ENCODE measurements at regions not wholly inside any gene's neighbourhood (a gene's known extent, or its start where the extent isn't known, plus 50 kb on each side); places are given as distances from the start of the nearest gene placed in this dataset.
"Not testable (repeated sequence)": the region's sequence is repeated elsewhere in the genome, so short reads cannot be mapped to it uniquely, and the experiment has no call there.

- Mint-ChIP-seq H3K4me3 (ENCODE audit: unreplicated experiment) (no peak overlapping the region), H3K4me1 (ENCODE audit: insufficient read depth, unreplicated experiment) (no peaks in the 10 kb centered on the region), H3K27me3 (ENCODE audit: insufficient read depth, unreplicated experiment) (peaks cover 44% of the 10 kb centered on the region), H3K9me3 (ENCODE audit: unreplicated experiment) (no peaks in the 10 kb centered on the region), H3K36me3 (ENCODE audit: insufficient read depth, unreplicated experiment) (no peaks in the 10 kb centered on the region), H3K27ac (ENCODE audit: low read depth, unreplicated experiment) (no peak overlapping the region)
- BruUV-seq (replicated peaks) = no TSS peak
- POLR2A ChIA-PET = no interaction called here
- intact Hi-C loops (cut with micrococcal nuclease) = no loop called here
- CTCF ChIA-PET = no interaction called here
- no peak for TF ChIP-seq CTCF (IDR thresholded peaks at IDR 0.05; ENCODE audit: unreplicated experiment)
- no peak for DNase-seq (ENCODE audit: unreplicated experiment)
Measured at GRCh38 chr20:60786686-60787217, 465.3 kb upstream of the CDH4 start.

- no peak overlapping the region for H3K4me3 Mint-ChIP-seq (ENCODE audit: unreplicated experiment)
- TF ChIP-seq CTCF (IDR thresholded peaks at IDR 0.05; ENCODE audit: unreplicated experiment) = no peak
- no peaks in the 10 kb centered on the region for H3K4me1 Mint-ChIP-seq (ENCODE audit: insufficient read depth, unreplicated experiment)
- H3K36me3 Mint-ChIP-seq (ENCODE audit: insufficient read depth, unreplicated experiment) = no peaks in the 10 kb centered on the region
- POLR2A ChIA-PET = interaction anchor here (0.6 kb wide), 1 partner anchor 471 kb away, joined by 3 read pairs; no protein-coding TSS in a partner anchor
- intact Hi-C loops (cut with micrococcal nuclease) = no loop called here
- H3K27me3 Mint-ChIP-seq (ENCODE audit: insufficient read depth, unreplicated experiment) = peaks cover 49% of the 10 kb centered on the region
- DNase-seq (ENCODE audit: unreplicated experiment) = no peak
- BruUV-seq (replicated peaks) = no TSS peak
- H3K9me3 Mint-ChIP-seq (ENCODE audit: unreplicated experiment) = no peaks in the 10 kb centered on the region
- CTCF ChIA-PET = interaction anchor here (0.6 kb wide), 1 partner anchor 1038 kb away, joined by 5 read pairs; no protein-coding TSS in a partner anchor
- no peak overlapping the region for H3K27ac Mint-ChIP-seq (ENCODE audit: low read depth, unreplicated experiment)
Measured at GRCh38 chr20:60787276-60787675, 464.8 kb upstream of the CDH4 start.

- POLR2A ChIA-PET = interaction anchor here (0.6 kb wide), 1 partner anchor 472 kb away, joined by 3 read pairs; no protein-coding TSS in a partner anchor
- no peaks in the 10 kb centered on the region for H3K4me1 Mint-ChIP-seq (ENCODE audit: insufficient read depth, unreplicated experiment)
- CTCF ChIA-PET = no interaction called here
- no peak for TF ChIP-seq CTCF (IDR thresholded peaks at IDR 0.05; ENCODE audit: unreplicated experiment)
- no peak overlapping the region for H3K4me3 Mint-ChIP-seq (ENCODE audit: unreplicated experiment)
- peaks cover 56% of the 10 kb centered on the region for H3K27me3 Mint-ChIP-seq (ENCODE audit: insufficient read depth, unreplicated experiment)
- intact Hi-C loops (cut with micrococcal nuclease) = no loop called here
- H3K9me3 Mint-ChIP-seq (ENCODE audit: unreplicated experiment) = no peaks in the 10 kb centered on the region
- no TSS peak for BruUV-seq (replicated peaks)
- H3K36me3 Mint-ChIP-seq (ENCODE audit: insufficient read depth, unreplicated experiment) = no peaks in the 10 kb centered on the region
- no peak overlapping the region for H3K27ac Mint-ChIP-seq (ENCODE audit: low read depth, unreplicated experiment)
- DNase-seq (ENCODE audit: unreplicated experiment) = no peak
Measured at GRCh38 chr20:60788070-60788469, 464.0 kb upstream of the CDH4 start.

GRCh38 chr20:60789399-60789798 is 462.7 kb upstream of the CDH4 start:
- TF ChIP-seq CTCF (IDR thresholded peaks at IDR 0.05; ENCODE audit: unreplicated experiment) = no peak
- H3K27ac Mint-ChIP-seq (ENCODE audit: low read depth, unreplicated experiment) = no peak overlapping the region
- no peak overlapping the region for H3K4me3 Mint-ChIP-seq (ENCODE audit: unreplicated experiment)
- H3K36me3 Mint-ChIP-seq (ENCODE audit: insufficient read depth, unreplicated experiment) = no peaks in the 10 kb centered on the region
- BruUV-seq (replicated peaks) = no TSS peak
- intact Hi-C loops (cut with micrococcal nuclease) = no loop called here
- no peak for DNase-seq (ENCODE audit: unreplicated experiment)
- no peaks in the 10 kb centered on the region for H3K4me1 Mint-ChIP-seq (ENCODE audit: insufficient read depth, unreplicated experiment)
- CTCF ChIA-PET = interaction anchor here (0.9 kb wide), 1 partner anchor 33 kb away, joined by 4 read pairs; no protein-coding TSS in a partner anchor
- H3K27me3 Mint-ChIP-seq (ENCODE audit: insufficient read depth, unreplicated experiment) = peaks cover 69% of the 10 kb centered on the region
- POLR2A ChIA-PET = no interaction called here
- H3K9me3 Mint-ChIP-seq (ENCODE audit: unreplicated experiment) = no peaks in the 10 kb centered on the region

- CTCF ChIA-PET = interaction anchor here (0.6 kb wide), 2 partner anchors 199 to 420 kb away, joined by 3 read pairs; no protein-coding TSS in a partner anchor
- POLR2A ChIA-PET; H3K4me1 Mint-ChIP-seq (ENCODE audit: insufficient read depth, unreplicated experiment); H3K9me3 Mint-ChIP-seq (ENCODE audit: unreplicated experiment); intact Hi-C loops (cut with micrococcal nuclease); H3K27ac Mint-ChIP-seq (ENCODE audit: low read depth, unreplicated experiment); H3K4me3 Mint-ChIP-seq (ENCODE audit: unreplicated experiment); BruUV-seq (replicated peaks); H3K36me3 Mint-ChIP-seq (ENCODE audit: insufficient read depth, unreplicated experiment); DNase-seq (ENCODE audit: unreplicated experiment): not testable (repeated sequence)
- peaks cover 78% of the 10 kb centered on the region for H3K27me3 Mint-ChIP-seq (ENCODE audit: insufficient read depth, unreplicated experiment)
Measured at GRCh38 chr20:60790339-60790738, 461.7 kb upstream of the CDH4 start.
